HG03521 (cell line): ENCODE measurements at regions not wholly inside any gene's neighbourhood (a gene's known extent, or its start where the extent isn't known, plus 50 kb on each side); places are given as distances from the start of the nearest gene placed in this dataset.
"Not testable (repeated sequence)": the region's sequence is repeated elsewhere in the genome, so short reads cannot be mapped to it uniquely, and the experiment has no call there.

ENCODE experiments used
- ATAC-seq: cut with Tn5 transposase; IDR thresholded peaks from one replicate; pipeline ENCODE4 v1.9.1; 2021; ENCODE audit warnings: mild to moderate bottlenecking, moderate library complexity; ENCODE audit not compliant: unreplicated experiment

DNA sequence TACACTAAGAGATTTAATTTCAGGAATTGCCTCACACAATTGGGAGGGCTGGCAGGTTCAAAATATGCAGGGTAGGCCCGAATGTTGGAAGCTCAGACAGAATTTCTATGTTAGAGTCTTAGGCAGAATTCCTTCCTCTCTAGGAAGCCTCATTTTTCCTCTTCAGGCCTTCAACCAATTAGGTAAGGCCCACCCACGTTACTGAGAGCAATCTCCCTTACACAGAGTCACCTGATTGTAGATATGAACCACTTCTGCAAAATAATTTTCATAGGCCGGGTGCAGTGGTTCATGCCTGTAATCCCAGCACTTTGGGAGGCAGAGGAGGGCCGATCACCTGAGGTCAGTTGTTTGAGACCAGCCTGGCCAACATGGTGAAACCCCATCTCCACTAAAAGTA is 50.2 kb upstream of the HIVEP1 start:
- ATAC-seq = no peak

- ATAC-seq = no peak
Measured at GRCh38 chr6:11960909-11961779, 51.0 kb upstream of the HIVEP1 start.

DNA sequence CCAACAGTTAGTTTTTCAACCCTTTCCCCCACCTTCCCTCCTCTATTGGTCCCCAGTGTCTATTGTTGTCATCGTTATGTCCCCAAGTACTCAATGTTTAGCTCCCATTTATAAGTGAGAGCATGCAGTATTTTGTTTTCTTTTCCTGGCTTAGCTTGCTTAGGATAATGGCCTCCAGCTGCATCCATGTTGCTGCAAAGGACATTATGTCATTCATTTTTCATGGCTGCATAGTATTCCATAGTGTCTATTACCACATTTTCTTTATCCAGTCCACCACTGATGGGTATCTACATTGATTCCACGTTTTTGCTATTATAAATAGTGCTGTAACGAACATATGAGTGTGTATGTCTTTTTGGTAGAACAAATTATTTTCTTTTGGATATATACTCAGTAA is 55.3 kb upstream of the HIVEP1 start:
- ATAC-seq = no peak

DNA sequence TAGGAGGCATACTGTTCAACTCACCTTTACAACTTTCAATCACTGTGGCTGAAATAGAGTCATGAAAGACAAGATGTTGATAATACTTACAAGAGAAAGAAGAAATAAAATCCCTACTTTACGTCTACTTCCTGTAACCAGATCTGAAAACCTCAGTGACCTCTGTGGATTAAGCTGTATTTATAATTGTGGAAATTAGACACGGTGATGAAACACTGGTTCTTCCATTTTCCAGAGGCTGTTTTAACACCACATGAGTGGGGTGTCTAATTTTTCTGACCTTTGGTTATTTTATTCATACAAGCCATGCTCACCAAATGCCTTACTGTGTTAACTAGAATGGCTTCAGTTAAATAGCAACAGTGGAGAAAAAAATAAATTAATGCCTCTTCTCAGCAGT is 58.5 kb upstream of the HIVEP1 start:
- ATAC-seq = no peak

GRCh38 chr6:11952316-11952715 is 59.8 kb upstream of the HIVEP1 start:
- no peak for ATAC-seq

DNA sequence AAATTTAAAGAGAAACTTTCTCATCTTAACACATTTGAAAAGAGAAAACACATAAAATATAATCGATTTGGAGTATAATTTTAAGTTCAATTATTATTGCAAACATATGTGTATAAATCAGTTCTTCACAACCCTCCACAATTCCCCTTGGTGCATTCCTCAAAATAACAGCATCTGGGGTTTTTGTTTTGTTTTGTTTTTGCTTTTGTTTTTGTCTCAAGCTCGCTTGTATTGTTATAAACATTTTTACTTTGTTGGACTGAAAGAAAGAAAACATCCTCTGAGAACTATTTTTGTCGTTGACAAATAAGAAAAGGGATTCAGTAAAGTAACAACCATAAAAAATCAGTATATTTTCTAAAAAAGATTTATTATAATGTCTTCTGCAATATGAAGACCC is 60.2 kb upstream of the HIVEP1 start:
- ATAC-seq = no peak

- no peak for ATAC-seq
Measured at GRCh38 chr6:11950109-11950508, 62.0 kb upstream of the HIVEP1 start.

DNA sequence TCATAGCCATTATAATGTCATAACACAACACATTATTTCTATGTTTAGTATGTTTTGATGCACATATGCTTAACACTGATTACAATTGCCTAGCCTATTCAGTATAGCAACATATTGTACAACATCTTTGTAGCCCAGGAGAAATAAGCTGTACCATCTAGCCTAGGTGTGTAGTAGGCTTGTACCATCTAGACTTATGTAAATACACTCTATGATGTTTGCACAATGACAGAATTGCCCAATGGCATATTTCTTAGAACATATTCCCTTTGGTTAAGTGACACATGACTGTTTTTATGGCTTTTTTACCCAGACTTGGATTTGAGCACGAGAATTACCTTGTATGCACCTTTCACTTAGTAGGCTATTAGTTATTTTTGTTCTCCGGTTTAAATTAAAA is 64.5 kb upstream of the HIVEP1 start:
- ATAC-seq = no peak

DNA sequence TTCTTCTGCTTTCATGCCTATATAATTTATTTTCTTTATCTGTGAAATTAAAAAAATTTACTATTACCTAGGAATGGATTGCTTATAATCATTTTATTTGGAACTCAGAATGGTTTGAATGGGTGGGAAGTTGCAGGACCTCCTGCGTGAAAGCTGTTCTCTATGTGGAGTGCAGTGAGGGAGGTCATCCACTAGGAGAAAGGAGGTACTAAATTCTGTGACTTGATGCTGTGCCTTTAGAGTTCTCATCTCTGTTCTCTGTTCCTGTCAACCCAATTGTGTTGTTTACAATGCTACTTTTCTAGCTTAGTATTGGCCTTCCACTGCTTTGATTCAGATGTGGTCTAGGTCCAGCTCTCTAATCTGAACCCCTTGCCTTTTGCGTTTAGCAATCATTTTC is 65.0 kb upstream of the HIVEP1 start:
- ATAC-seq = no peak

DNA sequence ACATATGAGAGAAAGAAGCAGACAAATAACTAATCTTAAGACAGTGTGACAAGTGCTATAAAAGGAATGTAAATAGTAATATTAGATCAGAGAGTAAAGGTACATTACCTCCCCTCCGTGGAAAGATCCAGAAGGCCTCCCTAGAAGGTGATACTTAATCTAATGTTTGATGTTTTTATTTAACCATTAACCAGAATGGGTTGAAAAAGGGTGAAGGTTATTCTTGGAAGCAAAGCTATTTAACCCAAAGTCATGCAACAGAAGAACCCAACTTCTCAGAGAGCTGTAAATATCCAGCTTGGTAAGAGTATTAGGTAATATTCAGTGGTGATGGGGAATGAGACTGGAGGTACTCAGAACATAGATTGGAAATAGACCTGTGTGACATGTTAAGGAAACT is 68.0 kb upstream of the HIVEP1 start:
- ATAC-seq = no peak

- ATAC-seq = no peak
Measured at GRCh38 chr6:11943060-11943459, 69.1 kb upstream of the HIVEP1 start.

DNA sequence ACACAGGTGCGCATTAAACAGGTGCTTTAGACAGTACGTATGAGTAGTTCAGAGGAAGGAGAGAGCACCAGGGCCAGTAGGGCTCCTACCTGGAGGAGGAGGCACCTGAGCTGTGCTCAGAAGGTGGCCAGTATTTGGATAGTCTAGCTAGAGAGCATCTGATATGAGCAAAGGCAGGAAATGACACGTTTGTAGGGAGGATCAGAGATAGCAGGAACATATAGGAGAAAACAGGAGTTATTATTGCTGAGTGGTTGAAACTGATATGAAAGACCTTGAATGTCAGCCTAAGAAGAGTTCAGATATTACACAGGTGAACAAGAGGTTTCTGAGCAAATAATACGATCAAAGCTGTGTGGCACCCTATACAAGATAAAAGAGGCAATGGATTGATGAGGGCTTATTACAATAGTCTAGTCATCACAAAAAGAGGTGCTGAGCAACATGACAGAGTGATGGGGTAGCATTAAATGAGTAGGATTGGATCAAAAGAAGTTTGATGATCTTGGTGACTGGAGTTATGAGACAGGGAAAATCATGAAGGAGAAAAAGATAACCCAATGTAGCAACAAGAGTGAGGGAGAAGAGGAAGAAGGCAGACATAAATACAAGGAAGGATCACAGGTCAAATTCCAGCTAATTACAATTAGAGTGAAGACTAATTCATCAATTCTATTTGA is 69.8 kb upstream of the HIVEP1 start:
- ATAC-seq = no peak

GRCh38 chr6:11940532-11941166 is 71.5 kb upstream of the HIVEP1 start:
- ATAC-seq = not testable (repeated sequence)

- no peak for ATAC-seq
Measured at GRCh38 chr6:11938285-11938890, 73.7 kb upstream of the HIVEP1 start.

- ATAC-seq = no peak
Measured at GRCh38 chr6:11934638-11935037, 77.5 kb upstream of the HIVEP1 start.

GRCh38 chr6:11932892-11933291 is 79.2 kb upstream of the HIVEP1 start:
- not testable (repeated sequence) for ATAC-seq

DNA sequence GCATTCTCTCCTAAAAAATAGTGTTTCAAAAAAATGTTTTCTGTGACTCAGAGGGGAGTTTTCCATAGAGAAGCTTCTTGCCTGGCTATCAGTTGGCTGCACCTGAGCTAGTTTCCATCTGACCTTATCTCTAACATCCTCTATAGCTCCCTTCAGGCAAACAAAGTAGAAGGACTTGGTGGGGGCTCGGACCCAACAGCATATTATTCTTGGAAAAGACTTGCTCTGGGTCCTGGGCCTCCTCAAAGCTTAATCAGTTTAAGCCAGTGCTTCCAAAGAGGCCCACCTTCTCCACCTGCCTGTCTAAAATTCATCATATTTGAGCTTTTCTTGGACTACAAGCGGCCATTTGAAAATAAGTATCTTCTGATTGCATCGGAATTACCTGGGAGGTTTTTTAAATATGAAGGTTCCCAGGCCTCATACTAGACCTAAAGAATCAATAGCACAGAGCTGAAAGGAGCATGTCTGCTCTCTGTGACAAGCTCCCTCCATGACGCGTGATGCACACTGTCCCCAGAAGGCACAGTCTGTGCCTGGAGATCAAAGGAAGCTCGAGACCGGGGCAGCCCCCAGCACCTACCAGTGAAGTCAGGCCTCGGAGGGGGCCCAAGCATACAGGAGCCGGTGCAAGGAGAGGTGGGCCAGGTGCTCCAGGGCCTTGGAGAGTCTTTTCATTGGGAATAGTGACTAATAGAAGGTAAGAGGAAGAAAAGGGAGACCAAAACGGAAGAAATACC is 80.6 kb upstream of the HIVEP1 start:
- no peak for ATAC-seq

DNA sequence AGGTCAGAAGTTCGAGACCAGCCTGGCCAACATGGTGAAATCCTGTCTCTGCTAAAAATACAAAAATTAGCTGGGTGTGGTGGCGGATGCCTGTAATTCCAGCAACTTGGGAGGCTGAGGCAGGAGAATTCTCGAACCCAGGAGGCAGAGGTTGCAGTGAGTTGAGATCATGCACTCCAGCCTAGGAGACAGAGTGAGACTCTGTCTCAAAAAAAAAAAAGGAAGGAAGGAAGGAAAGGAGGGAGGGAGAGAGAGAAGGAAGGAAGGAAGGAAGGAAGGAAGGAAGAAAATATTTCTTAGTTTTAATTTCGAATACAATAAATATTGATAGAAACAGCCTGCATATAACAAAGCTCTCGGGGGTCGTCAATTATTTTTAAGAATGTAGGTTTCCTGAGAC is 81.3 kb upstream of the HIVEP1 start:
- not testable (repeated sequence) for ATAC-seq

- no peak for ATAC-seq
Measured at GRCh38 chr6:11930240-11930639, 81.9 kb upstream of the HIVEP1 start.

DNA sequence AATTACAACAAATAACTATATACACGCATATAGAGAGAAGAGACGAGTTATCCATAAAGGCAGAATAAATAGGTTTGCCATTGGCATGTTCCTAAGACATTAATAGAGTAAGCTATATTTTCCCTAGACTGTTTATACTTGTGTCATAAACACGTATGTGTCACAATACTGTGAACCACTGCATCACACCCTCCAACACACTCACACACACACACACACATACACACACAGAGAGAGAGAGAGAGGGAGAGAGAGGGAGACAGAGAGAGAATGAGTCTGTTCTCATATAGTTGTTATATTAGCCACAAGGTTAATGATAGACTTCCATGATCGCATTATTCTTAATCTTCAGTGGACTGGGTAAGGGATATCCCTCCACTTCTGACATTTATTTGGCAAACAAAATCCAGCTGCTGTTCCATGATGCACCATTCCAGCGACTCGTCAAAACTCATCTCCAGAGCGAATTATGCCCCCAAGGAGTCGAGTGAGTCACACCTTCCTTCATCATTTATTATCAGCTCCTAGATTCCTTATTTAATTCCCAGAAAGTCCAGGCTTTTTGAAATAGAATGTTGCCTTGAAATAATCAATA is 82.8 kb upstream of the HIVEP1 start:
- no peak for ATAC-seq
